Umbilical cord (tissue), 1 donor: ENCODE measurements at regions not wholly inside any gene's neighbourhood (a gene's known extent, or its start where the extent isn't known, plus 50 kb on each side); places are given as distances from the start of the nearest gene placed in this dataset.
A peak's percentile ranks its signal among the peaks of the same experiment; 100 is the strongest.

Source experiments
- DNase-seq: peaks from one replicate; pipeline ENCODE4 v3.0.0-alpha.2; 2015; ENCODE audit warnings: low spot score

- DNase-seq = no peak
Observed at GRCh38 chr16:85187886-85188285, 75.6 kb upstream of the CIBAR2 start.

GRCh38 chr16:85188822-85189672 is 76.8 kb upstream of the CIBAR2 start:
- DNase-seq = no peak

GRCh38 chr16:85190572-85190971 is 78.3 kb upstream of the CIBAR2 start:
- DNase-seq = no peak

GRCh38 chr16:85191341-85191965 is 79.2 kb upstream of the CIBAR2 start:
- DNase-seq = no peak

DNA sequence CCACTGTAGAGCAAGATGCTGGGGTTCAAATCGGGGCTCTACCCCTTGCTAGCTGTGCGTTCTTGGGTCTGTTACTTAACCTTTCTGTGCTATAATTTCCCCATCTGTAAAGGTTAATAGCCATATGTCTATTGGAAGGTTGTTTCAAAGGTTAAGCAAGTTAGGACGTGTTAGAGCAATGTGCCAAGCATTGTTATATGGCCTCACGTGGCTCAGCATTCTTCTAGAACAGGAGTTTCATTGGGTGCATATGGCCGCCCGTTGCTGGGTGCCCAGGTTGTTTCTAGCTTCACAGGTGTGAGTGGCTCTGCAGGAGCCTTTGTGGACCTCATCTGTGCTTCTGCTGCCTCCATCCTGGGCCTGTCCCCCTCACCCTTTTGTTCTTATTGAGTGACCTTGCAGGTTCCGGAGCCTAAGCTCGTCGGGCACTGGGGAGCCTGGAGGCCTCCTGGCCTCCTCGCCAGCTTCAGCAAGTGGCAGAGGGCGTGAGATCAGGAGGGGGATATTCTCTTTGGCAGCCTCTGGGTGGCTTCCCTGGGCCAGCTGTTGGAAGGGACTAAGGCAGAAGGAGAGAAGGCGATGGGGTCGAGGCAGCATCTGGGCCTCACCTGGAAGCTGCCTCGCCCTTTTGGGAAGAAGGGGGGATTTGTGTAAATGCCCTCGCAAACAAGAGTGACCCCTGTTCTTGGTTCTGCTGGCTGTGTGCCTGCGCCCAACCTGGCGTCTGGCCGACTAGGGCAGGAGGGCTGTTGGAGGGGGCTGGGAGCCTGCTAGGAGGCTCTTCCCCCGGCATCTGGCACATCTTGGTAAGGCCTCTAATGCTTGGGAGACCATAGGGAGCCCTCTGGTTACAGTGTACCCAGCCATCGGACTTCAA is 80.2 kb upstream of the CIBAR2 start:
- no peak for DNase-seq

- DNase-seq = no peak
Observed at GRCh38 chr16:85193115-85193493, 80.8 kb upstream of the CIBAR2 start.

DNA sequence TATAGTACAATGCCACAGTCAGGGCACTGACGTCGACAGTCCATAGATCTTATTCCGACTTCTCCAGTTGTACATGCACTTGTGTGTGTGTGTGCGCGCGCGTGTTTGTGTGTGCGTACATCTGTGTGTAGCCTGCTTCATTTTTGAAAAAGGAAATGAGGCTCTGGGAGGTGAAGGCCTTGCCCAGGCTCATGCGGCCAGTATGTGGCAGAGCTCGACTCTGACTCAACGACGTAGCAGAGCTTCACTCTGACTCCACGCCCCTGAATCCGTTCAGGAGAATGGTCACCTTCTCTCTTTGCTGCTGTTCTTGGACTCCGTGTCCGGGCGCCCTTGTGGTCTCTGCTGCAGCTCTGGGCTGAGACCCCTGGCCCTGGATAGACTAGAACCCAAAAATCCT is 81.6 kb upstream of the CIBAR2 start:
- no peak for DNase-seq

DNA sequence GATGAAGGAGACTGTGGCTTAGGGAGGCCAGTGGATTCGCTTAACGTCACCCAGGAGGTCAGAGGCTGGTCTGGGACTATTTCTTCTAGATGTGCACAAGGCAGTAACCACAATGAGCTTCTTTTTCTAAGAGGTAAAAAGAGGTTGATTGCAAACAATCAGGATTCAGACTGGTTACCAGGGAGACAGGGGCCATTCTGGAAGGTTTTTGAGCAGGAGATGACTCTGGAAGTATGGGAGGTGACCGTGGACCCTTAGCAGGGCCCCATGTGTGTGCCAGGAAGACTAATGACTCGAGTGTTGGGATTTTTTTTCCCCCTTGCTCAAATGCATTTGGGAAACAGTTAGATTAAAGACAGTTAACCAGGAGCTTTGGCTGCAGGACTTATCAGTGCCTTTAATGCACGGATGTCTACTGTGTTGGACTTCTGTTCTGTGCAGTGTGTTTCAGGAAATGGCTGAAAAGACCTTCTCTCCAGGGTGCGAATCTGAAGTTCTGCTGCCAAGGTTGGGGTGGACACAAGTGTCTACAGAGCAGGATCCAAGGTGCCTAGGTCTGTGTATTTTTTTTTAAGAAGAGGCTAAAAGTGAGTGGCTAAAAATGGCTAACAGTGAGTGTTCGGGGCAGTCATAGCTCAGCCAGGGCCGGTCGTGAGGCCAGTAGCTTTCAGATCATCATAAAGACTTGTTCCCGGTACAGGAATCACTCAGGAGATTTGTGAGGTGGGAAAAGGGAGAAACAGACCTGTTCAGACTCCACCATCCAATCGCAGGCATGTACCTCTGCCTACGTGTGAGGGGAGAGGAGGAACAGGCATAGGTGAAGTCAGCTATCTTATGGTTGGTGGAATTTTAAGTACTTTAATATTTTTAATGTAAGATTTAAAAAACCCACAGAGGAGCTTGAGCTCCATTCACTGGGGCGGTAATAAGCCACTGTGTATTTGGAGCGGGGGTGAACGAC is 82.3 kb upstream of the CIBAR2 start:
- no peak for DNase-seq

DNA sequence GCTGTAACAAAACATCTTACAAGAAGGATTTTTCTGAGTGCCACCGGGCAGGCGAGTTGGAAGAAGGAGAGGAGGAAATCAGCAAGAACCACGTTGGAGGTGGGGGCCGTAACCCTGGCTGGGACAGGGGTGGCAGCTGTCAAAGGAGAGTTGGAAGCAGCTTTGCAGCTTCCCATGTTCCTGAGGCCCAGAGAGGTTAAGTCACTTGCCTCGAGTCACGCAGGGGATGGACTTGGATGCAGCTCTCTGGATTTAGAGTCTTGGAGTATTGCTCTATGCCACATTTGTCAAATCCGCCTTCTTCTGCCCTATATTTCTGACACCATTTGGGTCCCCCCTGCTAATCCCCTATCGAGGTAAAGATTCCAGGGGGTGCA is 83.0 kb upstream of the CIBAR2 start:
- DNase-seq = no peak

DNA sequence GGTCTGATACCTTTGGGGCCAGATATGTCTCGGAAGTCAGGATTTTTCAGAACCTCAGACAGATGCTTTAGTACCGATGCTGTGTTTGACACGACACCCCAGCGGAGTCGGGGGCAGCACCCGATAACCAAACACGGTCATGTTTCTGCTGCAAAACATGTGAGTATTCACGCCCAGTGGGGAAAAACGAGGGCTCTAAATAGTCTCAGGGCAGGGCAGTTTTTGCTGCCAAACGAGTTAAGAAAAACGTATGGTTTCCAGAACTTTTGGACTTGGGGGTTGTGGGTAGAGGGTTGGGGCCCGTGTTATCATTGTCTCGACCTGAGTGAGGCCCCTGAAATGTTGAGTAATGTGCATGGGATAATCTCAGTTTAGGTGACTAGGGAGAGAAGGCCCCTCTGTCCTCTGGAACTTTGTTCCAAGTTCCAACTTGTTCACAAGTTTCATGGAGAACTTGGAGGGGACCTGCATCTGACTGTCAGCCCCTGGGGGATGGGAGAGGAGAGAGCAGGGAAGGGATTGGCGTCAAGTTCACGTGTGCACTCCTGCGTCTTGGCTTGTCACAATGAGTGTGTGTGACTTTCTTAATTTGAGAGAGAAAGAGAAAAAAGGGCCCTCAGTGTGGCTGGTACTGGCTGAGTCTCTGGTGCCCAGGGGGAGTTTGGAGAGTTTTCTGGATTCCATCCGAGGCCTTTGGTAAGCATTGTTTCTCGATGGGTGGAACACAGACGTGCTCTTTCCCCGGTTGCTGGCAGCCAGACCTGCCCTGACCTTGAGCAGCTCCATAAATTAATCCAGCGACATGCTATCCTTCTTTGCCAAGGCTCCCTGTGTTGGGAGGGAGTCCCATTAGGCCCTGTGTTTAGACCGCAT is 83.9 kb upstream of the CIBAR2 start:
- peak; percentile 72 for DNase-seq

DNA sequence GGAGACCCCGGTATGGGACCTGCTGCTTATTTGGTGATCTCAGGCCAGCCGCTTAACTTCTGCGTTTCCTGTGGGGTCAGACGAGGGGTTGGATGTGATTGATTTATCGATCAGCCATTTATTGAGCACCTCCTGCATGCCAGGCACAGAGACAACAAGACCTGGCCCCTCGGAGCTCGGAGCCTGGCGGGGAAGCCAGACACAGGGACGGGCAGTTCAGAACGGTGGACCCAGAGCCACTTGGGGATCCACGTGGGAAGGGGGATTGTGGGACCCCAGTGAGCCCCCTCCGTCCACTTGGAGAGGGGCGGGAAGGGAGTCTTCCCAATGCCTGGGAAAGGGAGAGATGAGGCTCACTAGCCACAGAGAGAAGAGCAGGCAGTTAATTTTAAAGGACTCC is 84.7 kb upstream of the CIBAR2 start:
- no peak for DNase-seq

DNA sequence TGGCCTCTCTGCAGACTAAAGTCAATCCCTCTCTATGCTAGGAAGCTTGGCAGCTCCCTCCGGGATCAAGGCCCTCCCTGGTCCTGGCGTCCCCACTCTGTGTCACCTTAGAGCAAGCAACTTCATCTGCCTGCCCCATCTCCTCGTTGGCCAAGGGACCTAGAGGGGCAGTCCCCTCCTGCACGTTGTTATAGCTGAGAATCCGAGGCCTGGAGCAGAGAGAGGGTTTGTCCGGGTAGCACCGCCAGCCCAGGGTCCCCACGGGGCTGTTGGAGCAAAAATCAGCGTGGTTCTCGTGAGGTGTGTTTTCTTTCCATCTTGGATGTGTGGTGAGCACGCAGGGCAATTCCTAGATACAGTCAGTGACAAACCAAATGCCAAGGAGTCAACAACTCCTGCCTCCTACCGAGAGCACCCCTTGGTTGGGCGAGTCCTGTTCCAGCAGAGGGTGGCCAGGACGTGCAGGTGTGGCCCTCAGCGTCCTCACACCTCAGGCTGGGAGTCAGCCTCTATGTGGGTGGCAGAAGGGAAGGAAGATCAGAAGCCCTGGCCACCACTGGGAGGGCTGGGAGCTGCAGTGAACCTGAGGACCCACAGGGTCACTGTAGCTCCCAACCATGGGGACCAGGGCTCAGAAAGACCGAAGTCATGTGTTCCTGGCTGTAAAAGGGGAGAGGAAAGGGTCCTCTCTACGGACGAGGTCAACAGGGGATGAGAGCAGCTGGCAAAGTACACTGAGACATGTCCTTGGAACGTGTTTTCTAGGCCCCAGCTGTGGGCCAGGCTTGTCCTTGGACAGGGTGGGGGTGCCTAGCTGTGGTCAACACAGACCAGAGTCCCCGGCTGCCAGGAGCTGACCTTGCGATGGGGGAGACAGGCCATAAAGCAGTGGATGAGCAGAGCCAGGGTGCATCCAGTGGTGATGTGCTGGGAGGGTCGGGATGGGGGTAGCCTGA is 85.6 kb upstream of the CIBAR2 start:
- no peak for DNase-seq

GRCh38 chr16:85199069-85199725 is 86.9 kb upstream of the CIBAR2 start:
- no peak for DNase-seq

DNA sequence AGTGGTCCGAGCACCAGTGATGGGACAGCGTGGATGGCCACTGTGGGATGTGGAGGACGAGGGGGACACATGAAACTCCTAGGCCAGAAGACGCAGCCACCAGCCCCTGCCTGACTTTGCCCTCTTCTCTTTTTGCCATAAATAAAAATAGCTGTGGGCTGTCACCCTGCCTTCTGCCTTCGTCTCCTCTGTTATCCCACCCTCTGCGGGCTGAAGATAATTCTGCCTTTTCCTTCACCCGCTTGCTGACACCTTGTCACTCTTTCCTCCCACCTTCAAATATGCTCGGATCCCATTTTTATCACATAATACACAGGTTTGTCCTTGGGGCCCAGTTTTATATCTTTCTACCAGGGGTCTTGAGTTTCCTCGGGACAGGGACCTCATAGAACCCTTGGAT is 87.6 kb upstream of the CIBAR2 start:
- DNase-seq = no peak

DNA sequence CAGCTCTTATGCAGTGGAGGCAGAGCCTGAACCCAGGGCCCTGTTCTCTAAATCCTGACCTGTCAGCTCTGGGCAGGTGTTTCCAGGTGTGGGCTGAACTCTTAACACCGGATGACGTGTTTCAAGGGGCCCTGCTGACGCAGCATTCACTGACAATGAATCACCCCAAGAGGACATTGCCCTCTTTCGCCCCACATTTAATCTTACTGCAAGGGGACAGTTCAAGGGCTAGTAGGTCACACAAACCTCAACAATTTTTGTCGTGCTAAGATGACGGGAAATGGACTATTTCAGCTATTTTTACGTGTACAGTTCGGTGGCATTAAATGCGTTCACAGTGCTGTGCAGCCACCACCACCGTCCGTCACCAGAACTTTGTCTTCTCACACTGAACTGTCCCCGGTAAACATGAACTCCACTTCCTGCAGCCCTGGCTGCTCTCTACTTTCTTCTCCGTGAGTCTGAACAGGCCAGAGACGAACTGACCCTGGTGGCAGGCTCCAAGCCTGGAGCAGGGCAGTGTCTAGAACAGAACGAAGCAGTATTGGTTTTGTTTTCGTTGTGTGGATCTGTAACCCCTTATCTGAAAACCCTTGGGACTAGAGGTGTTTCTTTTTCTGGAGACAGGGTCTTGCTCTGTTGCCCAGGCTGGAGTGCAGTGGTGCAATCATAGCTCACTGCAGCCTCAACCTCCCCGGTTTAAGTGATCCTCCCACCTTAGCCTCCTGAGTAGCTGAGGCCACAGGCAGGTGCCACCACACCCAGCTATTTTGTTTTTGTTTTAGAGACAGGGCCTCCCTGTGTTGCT is 88.4 kb upstream of the CIBAR2 start:
- no peak for DNase-seq

DNA sequence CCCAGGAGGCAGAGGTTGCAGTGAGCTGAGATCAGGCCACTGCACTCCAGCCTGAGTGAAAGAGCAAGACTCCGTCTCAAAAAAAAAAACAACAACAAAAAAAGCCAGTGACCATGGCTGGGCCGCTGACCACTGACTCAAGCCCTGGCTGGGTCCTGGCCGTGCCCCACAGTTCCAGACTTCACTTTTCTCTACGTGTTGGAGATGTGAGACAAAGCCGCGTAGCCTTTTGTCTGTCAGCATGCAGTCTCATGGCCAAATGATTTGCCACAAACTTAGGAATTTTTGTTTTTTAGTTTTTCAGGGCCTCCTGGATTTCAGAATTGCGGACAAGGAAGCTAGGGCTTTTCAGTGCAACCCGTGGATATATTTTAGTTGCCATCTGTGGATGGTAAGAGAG is 89.3 kb upstream of the CIBAR2 start:
- DNase-seq = no peak

- no peak for DNase-seq
Observed at GRCh38 chr16:85202051-85202601, 89.9 kb upstream of the CIBAR2 start.
